ENCODE measurements at regions not wholly inside any gene's neighbourhood (a gene's known extent, or its start where the extent isn't known, plus 50 kb on each side); places are given as distances from the start of the nearest gene placed in this dataset.

DNA sequence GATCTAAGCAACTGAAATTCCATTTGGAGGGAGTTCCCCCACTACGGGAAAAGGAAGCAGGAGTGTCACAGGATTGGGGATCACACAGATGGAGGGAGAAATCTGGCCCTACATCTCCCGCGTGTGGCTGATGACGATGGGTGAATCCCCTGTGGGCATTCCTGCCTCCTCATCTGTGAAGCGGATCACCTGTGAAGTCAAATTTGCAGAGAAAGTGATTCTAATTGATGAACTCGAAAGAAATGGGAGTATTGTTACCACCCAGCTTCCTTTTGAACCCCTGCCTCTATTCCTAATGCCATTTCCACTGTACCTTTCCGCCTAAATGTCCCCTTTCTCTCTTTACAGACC lies 92.0 kb downstream of the CMPK2 start:
- peaks cover 34% of the 10 kb centered on the region for H3K27me3 ChIP-seq (ENCODE audit: insufficient read depth, low read length, poor library complexity)
- TF ChIP-seq EZH2 (IDR thresholded peaks at IDR 0.05; ENCODE audit: borderline replicate concordance, low read depth, low read length, severe bottlenecking), result no peak
- TF ChIP-seq, protein P1, sequence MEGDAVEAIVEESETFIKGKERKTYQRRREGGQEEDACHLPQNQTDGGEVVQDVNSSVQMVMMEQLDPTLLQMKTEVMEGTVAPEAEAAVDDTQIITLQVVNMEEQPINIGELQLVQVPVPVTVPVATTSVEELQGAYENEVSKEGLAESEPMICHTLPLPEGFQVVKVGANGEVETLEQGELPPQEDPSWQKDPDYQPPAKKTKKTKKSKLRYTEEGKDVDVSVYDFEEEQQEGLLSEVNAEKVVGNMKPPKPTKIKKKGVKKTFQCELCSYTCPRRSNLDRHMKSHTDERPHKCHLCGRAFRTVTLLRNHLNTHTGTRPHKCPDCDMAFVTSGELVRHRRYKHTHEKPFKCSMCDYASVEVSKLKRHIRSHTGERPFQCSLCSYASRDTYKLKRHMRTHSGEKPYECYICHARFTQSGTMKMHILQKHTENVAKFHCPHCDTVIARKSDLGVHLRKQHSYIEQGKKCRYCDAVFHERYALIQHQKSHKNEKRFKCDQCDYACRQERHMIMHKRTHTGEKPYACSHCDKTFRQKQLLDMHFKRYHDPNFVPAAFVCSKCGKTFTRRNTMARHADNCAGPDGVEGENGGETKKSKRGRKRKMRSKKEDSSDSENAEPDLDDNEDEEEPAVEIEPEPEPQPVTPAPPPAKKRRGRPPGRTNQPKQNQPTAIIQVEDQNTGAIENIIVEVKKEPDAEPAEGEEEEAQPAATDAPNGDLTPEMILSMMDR (IDR thresholded peaks at IDR 0.05; ENCODE audit: borderline replicate concordance, extremely low read depth, low read length, poor library complexity, severe bottlenecking), result no peak
- H2AFZ ChIP-seq (ENCODE audit: low read depth, low read length), result no peak overlapping the region

DNA sequence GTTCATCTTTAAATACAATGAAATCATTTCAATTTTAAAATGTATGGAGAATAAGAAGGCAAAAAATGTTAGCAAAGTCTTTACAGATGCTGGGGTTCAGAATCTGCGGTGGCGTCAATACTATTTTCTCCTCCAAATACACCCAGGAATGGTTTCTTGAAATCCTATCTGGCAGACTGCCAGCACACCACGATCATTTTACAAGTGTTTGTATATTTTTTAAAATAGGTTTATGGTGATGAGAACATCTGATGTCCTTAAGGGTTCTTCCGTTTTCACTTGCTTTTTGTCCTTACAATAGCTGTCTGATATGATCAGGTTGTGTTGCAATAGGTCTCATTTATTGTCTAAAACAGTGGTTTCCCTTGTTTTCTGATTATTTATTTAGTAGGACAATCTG lies 89.6 kb downstream of the CMPK2 start:
- H3K27ac ChIP-seq (ENCODE audit: low read length), result no peak overlapping the region
- peaks cover 31% of the 10 kb centered on the region for H3K27me3 ChIP-seq (ENCODE audit: insufficient read depth, low read length, poor library complexity)
- H3K4me1 ChIP-seq (ENCODE audit: insufficient read depth, low read length), result peaks cover 18% of the 10 kb centered on the region
- H3K9ac ChIP-seq (ENCODE audit: low read depth, low read length), result no peak overlapping the region
- no peak overlapping the region for H2AFZ ChIP-seq (ENCODE audit: low read depth, low read length)
- H3K9me3 ChIP-seq (ENCODE audit: insufficient read depth, low read length, severe bottlenecking), result no peaks in the 10 kb centered on the region
- no peak for TF ChIP-seq EZH2 (IDR thresholded peaks at IDR 0.05; ENCODE audit: borderline replicate concordance, low read depth, low read length, severe bottlenecking)
- TF ChIP-seq, protein P1 (IDR thresholded peaks at IDR 0.05; ENCODE audit: borderline replicate concordance, extremely low read depth, low read length, poor library complexity, severe bottlenecking), result no peak
- no peaks in the 10 kb centered on the region for H3K36me3 ChIP-seq (ENCODE audit: insufficient read depth, low read length)
- no peak overlapping the region for H3K4me2 ChIP-seq (ENCODE audit: insufficient read depth, low read length)
- H4K20me1 ChIP-seq (ENCODE audit: insufficient read depth, low read length), result no peaks in the 10 kb centered on the region
- no peak overlapping the region for H3K4me3 ChIP-seq (ENCODE audit: low read depth in 1 of 2, low read length in 2 of 2)
- H3K79me2 ChIP-seq (ENCODE audit: insufficient read depth, low read length), result no peaks in the 10 kb centered on the region
- ATAC-seq (ENCODE audit: insufficient read depth, low read depth) (no peak), DNase-seq (no peak)

More for the DNA sequence above, 92.0 kb downstream of the CMPK2 start:
- H3K4me3 ChIP-seq (ENCODE audit: low read depth in 1 of 2, low read length in 2 of 2), result no peak overlapping the region
- no peaks in the 10 kb centered on the region for H4K20me1 ChIP-seq (ENCODE audit: insufficient read depth, low read length)
- no peaks in the 10 kb centered on the region for H3K36me3 ChIP-seq (ENCODE audit: insufficient read depth, low read length)
- ATAC-seq (ENCODE audit: insufficient read depth, low read depth) (no peak), DNase-seq (no peak)
- no peak overlapping the region for H3K4me2 ChIP-seq (ENCODE audit: insufficient read depth, low read length)
- no peak overlapping the region for H3K27ac ChIP-seq (ENCODE audit: low read length)
- no peaks in the 10 kb centered on the region for H3K79me2 ChIP-seq (ENCODE audit: insufficient read depth, low read length)
- no peak overlapping the region for H3K9ac ChIP-seq (ENCODE audit: low read depth, low read length)
- H3K9me3 ChIP-seq (ENCODE audit: insufficient read depth, low read length, severe bottlenecking), result no peaks in the 10 kb centered on the region
- peaks cover 9% of the 10 kb centered on the region for H3K4me1 ChIP-seq (ENCODE audit: insufficient read depth, low read length)

DNA sequence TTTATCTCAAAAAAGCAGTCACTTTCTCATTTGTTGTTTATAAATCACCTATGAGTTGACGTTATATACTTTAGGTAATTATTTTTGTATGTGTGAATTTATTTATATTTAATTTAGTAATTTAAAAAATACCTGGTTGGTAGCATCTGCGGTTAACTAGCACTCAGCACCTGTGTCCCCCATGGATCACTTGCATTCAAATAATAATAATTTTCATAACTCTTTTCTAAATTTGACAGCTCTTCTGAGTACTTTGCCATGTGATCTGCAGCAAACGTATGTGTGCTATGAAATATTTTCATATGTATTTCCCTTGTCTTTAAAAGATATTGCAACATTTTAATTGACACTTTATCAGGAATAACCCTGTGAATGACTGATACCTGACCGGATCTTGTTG lies 88.1 kb downstream of the CMPK2 start:
- H3K4me3 ChIP-seq (ENCODE audit: low read depth in 1 of 2, low read length in 2 of 2), result no peak overlapping the region
- ATAC-seq (ENCODE audit: insufficient read depth, low read depth) (no peak), DNase-seq (no peak)
- H3K36me3 ChIP-seq (ENCODE audit: insufficient read depth, low read length), result no peaks in the 10 kb centered on the region
- no peak for TF ChIP-seq EZH2 (IDR thresholded peaks at IDR 0.05; ENCODE audit: borderline replicate concordance, low read depth, low read length, severe bottlenecking)
- TF ChIP-seq, protein P1 (IDR thresholded peaks at IDR 0.05; ENCODE audit: borderline replicate concordance, extremely low read depth, low read length, poor library complexity, severe bottlenecking), result no peak
- peaks cover 27% of the 10 kb centered on the region for H3K4me1 ChIP-seq (ENCODE audit: insufficient read depth, low read length)
- H3K9ac ChIP-seq (ENCODE audit: low read depth, low read length), result no peak overlapping the region
- H2AFZ ChIP-seq (ENCODE audit: low read depth, low read length), result no peak overlapping the region
- no peaks in the 10 kb centered on the region for H3K9me3 ChIP-seq (ENCODE audit: insufficient read depth, low read length, severe bottlenecking)
- H4K20me1 ChIP-seq (ENCODE audit: insufficient read depth, low read length), result no peaks in the 10 kb centered on the region
- no peak overlapping the region for H3K4me2 ChIP-seq (ENCODE audit: insufficient read depth, low read length)
- H3K79me2 ChIP-seq (ENCODE audit: insufficient read depth, low read length), result no peaks in the 10 kb centered on the region
- H3K27ac ChIP-seq (ENCODE audit: low read length), result no peak overlapping the region
- peaks cover 20% of the 10 kb centered on the region for H3K27me3 ChIP-seq (ENCODE audit: insufficient read depth, low read length, poor library complexity)
